Fibroblast of skin of left biceps (primary cell): ENCODE measurements at regions not wholly inside any gene's neighbourhood (a gene's known extent, or its start where the extent isn't known, plus 50 kb on each side); places are given as distances from the start of the nearest gene placed in this dataset.

Experiments
- DNase-seq, 2 experiments: peaks; one replicate each; pipeline ENCODE4 v3.0.0-alpha.2; 2013; ENCODE audit warnings: low read depth in 2 of 2

DNA sequence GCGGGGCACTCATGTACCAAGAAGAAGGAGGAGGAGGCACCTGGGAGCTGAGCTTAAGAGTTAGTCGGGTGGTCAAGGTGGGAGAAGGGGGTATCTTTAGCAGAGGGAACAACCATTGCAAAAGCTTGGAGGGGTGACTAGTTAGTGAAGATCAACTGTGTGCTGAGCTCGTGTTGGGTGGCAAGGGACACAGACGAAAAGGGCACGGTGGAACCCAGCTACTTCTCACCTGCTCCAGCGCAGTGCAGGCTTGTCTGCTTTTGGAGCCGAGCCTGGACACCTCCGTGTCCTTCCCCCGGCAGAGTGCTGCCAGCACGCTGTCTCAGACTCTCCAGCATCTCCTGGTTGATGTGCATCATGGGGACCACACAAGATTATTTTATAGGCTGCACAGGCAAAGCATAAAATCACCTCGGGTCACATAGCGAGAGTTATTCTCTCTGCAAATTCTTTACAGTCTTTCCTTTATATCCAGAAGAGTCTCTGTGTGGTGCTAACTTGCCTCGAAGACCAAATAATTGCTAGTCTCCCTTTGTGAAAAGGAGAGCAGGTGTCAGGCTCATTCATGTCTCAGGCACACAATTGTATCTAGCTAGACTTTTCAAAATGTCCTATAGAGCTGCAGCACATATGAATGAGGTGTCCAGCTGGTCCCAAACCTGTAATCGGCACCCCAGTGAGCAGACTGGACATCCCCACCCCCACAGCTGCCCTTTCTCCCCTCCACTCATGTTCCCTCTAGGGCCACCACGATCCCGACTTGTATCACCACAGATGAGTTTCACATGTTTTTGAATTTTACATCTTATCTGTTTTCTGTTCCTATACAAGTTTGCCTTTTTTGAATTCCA lies 123.4 kb downstream of the CEBPB start:
- no peak for DNase-seq

DNA sequence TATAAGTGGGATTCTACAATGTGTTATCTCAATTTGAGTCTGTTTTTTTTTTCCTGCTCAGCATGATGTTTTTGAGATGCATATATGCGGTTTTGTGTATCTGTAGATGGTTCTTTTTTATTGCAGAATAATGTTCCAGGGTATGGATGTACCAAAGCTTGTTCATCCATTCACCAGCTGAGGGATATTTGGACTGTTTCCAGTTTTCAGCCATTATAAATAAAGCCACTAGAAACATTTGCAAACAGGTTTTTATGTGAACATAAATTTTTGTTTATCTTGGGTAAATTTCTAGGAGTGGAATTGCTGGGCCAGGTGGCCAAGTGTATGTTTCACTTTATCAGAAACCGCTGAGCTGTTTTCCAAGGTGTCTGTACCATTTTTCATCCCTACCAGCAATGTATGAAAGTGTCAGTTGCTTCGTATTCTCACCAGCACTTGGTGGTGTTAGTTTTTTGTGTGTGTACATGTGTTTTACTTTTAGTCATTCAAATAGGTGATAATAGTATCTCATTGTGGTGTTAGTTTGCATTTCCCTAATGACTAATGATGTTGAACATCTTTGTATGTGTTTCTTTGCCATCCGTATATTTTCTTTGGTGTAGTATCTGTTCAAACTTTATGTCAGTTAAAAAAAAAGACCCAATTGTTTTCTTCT lies 124.2 kb downstream of the CEBPB start:
- no peak for DNase-seq

GRCh38 chr20:50315586-50316551 lies 125.2 kb downstream of the CEBPB start:
- no peak for DNase-seq

DNA sequence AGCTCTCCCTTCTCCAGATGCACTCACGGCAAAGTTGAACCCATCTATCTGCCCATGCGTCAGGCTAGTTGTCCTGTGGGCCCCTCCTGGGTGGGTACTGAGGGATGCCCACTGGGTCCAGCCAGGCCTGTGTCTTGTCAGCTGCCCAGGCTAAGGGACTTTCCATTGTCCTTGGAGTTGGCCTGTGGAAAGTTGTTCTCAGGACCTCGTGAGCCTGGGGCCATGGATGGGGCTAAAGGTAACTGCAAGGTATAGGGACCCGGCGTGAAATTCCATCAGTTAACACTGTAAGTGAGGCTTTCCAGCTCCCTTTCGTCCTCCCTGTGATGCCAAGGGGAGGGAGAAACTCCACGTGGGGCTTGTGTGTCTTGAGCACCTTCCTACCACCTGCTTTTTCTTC lies 126.5 kb downstream of the CEBPB start:
- DNase-seq, result no peak

DNA sequence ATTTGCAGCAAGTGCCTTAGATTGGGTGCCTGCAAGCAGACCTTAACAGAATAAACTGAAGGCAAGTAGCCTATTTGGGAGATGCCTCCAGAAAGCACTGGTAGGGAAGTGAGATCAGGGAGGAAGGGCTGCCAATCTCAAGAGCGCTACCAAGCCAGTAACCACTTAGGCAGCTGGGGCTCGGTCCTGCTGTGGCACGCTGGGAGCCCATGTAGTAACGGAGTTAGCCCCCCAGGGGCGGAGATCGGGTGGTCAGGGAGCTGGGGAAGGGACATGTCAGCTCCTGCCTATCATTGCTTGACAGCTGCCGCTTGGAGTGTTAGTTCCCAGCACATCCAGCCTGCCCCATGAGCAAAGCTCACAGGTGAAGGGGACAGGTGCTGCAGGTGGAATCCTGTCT lies 127.0 kb downstream of the CEBPB start:
- DNase-seq, result no peak

DNA sequence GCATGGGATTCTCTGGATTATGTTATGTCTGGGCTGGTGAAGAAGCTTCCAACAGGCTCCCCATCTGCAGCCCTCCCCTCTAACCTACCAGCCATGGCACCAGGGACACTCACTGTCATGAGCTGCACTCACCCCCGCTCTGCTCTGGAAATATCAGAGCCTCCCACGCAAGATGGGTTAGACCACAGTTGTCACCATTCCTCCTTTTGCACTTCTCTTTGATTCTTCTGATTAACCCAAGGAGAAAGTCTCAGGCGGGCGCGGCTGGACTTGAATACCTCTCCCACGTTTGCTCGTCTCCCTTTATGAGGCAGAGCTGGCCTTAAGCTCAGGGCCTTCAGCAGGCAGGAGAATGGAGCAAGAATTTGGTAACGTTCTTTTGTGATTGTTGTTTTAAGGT lies 128.1 kb downstream of the CEBPB start:
- DNase-seq, result no peak

DNA sequence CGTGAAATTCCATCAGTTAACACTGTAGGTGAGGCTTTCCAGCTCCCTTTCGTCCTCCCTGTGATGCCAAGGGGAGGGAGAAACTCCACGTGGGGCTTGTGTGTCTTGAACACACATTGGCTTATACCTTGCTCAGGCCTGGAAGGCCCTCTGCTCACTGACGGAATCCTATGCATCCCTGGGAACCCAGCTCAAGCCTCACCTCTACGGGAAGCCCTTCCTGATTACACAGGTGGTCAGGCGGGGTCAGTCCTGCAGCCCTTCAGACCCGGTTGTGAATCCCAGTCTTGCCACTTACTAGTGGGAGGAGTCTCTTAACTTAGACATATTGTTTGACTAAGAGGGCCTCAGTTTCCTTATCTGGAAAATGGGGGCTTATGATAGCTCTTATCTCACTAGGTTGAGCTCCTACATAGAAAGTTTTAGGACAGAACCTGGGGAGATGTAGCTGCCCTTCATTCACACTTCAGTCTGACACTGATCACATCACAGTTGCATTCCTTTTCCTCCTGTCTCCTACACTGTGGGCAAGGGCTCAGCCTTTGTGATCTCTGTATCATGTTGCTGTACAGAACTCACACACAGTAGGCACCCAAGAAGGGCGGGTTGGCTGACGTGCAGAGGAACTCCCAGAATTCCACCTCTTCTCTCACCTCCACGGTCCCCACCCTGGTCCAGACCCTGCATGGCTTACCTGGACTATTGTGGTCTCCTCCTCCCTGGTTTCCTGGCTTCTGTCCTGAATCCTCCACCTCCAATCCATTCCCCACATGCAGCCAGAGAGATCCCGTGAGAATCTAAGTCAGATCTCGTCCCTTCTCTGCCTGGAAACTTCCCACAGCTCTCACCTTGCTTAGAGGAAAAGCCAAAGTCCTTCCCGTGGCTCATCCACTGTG lies 129.6 kb downstream of the CEBPB start:
- DNase-seq, result no peak

GRCh38 chr20:50320901-50321796 lies 130.5 kb downstream of the CEBPB start:
- peak in 1 of 2 experiments; percentile 50 for DNase-seq

DNA sequence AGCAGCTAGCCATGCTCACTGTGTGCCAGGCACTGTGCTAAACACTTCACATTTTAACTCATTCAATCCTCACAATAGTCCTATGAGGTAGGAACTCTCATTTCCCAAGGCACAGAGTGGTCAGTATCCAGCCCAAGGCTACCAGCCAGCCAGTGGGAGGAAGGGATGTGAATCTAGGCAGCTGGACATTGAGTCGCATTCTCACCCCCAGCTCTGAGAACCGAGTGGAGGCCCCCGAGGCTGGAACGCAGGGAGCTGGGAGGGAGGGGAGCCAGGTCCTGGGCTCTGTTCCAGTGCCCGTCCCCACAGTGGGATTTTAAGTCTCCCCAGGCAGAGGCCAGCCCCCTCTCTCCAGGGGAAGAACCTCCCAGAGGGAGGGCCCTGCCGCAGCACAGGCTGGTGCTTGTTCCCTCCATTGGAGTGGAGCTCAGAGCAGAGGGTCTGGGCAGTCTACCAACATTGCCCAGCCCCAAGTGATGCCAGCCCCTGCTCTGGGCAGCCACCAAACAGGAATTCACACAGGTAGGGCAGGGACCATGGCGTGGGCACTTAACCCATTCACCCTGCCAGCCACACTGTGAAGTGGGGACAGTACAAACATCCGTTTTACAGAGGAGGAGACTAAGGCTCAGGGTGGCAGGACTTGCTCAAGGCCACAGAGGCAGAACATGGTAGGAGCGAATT lies 131.3 kb downstream of the CEBPB start:
- DNase-seq, result no peak

GRCh38 chr20:50322703-50323131 lies 132.1 kb downstream of the CEBPB start:
- no peak for DNase-seq

GRCh38 chr20:50323209-50323608 lies 132.6 kb downstream of the CEBPB start:
- no peak for DNase-seq

DNA sequence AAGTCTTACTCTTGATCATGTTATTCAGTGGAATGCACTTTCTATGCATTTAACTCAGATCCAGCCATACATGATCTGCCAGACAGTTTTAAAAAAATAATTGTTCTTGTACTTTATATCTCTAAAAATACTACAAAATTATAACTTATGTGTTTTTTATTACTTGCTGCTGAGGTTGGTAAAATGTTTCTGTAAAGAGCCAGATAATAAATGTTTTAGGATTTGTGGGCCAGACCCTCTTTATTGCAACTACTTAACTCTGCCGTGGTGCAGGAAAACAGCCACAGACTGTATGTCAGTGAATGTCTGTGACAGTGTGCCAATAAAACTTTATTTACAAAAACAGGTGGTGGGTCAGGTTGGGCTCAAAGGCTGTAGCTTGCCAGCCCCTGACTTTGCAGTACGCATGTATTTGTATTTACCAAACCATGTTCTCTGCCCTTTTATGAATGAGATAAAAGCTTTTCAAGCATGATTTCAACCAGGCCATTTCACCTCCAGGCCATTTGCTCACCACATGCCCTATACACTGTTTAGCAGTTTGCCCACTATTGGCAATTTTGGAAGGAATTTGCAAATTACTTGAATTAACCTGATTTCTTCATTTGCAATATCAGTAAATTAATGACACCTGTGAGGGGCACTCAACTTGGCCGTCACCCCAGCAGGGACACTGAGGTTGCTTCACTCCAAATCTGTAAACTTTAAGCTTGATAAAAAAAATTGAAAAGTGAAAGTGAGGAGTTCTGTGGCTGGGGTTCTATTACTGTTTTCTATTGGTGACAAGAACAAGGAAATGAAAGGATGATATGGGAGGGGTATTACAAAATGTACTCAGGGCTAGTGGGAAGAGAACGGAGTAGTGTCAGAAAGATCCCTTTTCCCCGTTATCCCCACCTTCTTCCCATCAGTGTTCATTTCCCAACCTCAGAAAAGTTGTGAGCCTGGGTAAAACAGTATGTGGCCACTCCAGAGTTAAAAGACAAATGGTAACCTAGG lies 133.4 kb downstream of the CEBPB start:
- DNase-seq, result no peak

GRCh38 chr20:50325215-50325614 lies 134.6 kb downstream of the CEBPB start:
- DNase-seq, result no peak

GRCh38 chr20:50325651-50326050 lies 135.0 kb downstream of the CEBPB start:
- DNase-seq, result no peak

- no peak for DNase-seq
Observed at GRCh38 chr20:50327666-50328065, 137.0 kb downstream of the CEBPB start.

GRCh38 chr20:50328222-50328979 lies 137.8 kb downstream of the CEBPB start:
- no peak for DNase-seq
